Ectodermal cell (in vitro differentiated cells): ENCODE measurements at regions not wholly inside any gene's neighbourhood (a gene's known extent, or its start where the extent isn't known, plus 50 kb on each side); places are given as distances from the start of the nearest gene placed in this dataset.

Source experiments
- H3K27ac ChIP-seq: 2 replicates; pipeline ENCODE4 v1.7.0; 2013; ENCODE audit warnings: mild to moderate bottlenecking, low read depth, low read length; ENCODE audit not compliant: insufficient read depth, poor library complexity, severe bottlenecking
- H3K27me3 ChIP-seq: 2 replicates; pipeline ENCODE4 v1.7.0; 2013; ENCODE audit warnings: mild to moderate bottlenecking, low read length; ENCODE audit not compliant: insufficient read depth, control insufficient read depth, poor library complexity, severe bottlenecking
- H3K36me3 ChIP-seq: one replicate; pipeline ENCODE4 v1.7.0; 2013; ENCODE audit warnings: low read length; ENCODE audit not compliant: control insufficient read depth, insufficient read depth
- H3K4me1 ChIP-seq: one replicate; pipeline ENCODE4 v1.7.0; 2013; ENCODE audit warnings: low read length; ENCODE audit not compliant: control insufficient read depth, insufficient read depth
- H3K4me3 ChIP-seq: 2 replicates; pipeline ENCODE4 v1.7.0; 2013; ENCODE audit warnings: low read depth, low read length, control low read depth; ENCODE audit not compliant: insufficient read depth
- H3K9me3 ChIP-seq: 2 replicates; pipeline ENCODE4 v1.7.0; 2013; ENCODE audit warnings: mild to moderate bottlenecking, low read length, moderate library complexity; ENCODE audit not compliant: control insufficient read depth
- WGBS, 2 experiments: methylation state at CpG; one replicate each; pipeline ENCODE4 v1.1.7; 2013; ENCODE audit warnings: missing lambda C conversion rate in 2 of 2; 5-methylcytosine and 5-hydroxymethylcytosine counted together

DNA sequence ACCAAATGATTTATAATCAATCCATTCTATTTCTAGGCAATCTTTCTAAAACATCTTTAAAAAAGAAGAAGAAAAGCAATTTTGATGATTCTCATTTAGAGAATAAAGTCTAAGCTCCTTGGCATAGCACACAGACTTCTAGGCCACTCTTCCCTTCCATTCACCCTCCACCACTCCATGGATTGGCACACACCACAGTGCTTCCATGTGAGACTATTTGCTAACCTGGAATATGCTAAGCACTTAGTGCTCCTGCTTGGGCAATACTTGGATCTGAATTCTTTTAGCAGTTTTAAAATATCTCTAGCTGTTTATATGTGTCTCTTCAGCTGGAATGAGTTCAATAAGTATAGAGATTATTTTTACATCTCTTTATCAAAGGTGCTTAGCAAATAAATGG is 177.6 kb upstream of the FBXL7 start:
- no peaks in the 10 kb centered on the region for H3K9me3 ChIP-seq
- H3K36me3 ChIP-seq: no peaks in the 10 kb centered on the region
- H3K27me3 ChIP-seq: no peaks in the 10 kb centered on the region
- peaks cover 3% of the 10 kb centered on the region for H3K4me1 ChIP-seq
- H3K27ac ChIP-seq: no peak overlapping the region
- H3K4me3 ChIP-seq: no peak overlapping the region

DNA sequence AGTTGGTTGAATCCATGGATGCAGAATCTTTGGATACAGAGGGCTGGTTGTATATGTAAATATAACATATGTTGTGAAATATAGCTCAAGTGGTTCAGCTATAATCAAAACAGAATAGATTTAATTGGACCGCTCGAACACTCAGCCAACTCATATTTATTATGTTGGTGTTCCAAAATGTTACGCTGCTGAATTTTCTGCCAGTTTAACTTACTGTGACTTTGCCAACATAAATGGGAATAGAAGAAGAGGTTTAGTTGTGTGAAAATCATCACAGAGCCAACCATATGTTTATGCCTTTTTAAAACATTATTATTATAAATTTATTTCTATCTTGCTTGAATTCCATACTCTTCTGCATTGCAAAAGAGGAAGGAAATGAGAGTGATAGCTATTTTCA is 178.2 kb upstream of the FBXL7 start:
- Histone ChIP-seq H3K27ac (no peak overlapping the region), H3K4me3 (no peak overlapping the region), H3K9me3 (no peaks in the 10 kb centered on the region), H3K36me3 (no peaks in the 10 kb centered on the region), H3K4me1 (peaks cover 3% of the 10 kb centered on the region), H3K27me3 (no peaks in the 10 kb centered on the region)
- WGBS, 2 experiments: 100% methylated on average over 3 of the region's 3 CpGs

DNA sequence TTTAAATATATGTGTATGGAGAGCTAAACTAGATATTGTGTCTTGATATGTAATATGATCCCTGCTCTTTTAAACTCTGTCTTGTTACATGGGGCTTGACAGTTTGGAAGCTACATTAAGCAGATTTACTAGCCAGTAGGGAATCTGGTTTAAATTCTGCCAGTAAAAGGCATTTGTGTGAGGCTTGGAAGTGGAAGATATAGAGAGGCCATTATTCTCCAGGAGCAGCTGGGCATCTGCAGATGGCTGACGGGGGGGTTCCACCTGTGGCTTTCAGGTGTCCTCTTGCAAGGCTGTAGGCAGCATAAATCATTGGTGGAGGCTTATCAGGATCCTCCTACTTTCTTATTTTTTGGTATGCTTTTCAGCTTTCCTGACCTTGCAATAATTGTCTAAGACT is 179.1 kb upstream of the FBXL7 start:
- no peaks in the 10 kb centered on the region for H3K36me3 ChIP-seq
- peaks cover 3% of the 10 kb centered on the region for H3K4me1 ChIP-seq
- H3K27me3 ChIP-seq: no peaks in the 10 kb centered on the region
- H3K4me3 ChIP-seq: no peak overlapping the region
- 51 to 58% methylated on average over 1 of the region's 1 CpG for WGBS, 2 experiments
- H3K27ac ChIP-seq: no peak overlapping the region
- H3K9me3 ChIP-seq: no peaks in the 10 kb centered on the region

DNA sequence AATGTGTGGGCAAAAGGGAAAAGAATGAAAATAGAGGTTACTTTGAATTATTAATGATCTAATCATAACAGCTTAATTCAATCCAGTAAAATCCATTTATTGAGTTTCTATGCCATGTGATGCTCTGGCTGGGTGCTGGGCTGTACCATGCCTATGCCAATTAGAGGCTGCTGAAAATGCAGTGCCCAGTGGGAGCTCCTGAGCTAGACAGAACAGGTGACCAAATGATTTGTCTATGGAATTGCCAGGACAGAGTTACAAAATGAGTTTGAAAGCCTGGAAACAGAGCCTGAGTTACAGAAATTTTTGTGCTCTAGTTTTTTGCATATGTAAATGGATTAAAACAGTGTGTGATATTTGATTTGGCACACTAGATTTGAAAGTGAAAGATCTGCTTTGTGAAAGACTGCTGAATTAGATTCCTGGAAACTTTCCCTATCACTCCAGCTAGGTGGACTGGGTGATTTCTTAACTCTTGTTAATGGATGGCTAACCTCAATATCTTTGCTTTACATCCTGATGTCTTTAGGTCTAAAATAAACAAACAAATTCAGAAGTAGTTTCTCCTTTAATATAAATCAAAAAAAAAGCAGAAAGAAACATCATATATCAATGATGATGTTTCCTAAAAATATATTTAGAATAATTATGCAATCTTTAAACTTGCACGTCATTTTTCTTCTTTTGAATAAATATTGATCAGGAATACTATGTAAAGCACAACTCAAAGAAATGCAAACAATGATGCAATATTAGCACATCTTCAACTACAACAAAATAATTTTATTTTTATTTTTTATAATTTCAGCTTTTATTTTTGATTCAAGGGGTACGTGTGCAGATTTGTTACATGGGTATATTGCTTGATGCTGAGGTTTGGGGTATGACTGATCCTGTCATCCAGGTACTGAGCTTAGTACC is 194.8 kb upstream of the FBXL7 start:
- H3K4me3 ChIP-seq: no peak overlapping the region
- H3K27ac ChIP-seq: no peak overlapping the region
- no peaks in the 10 kb centered on the region for H3K4me1 ChIP-seq
- 100% methylated on average over 1 of the region's 2 CpGs; no CpG with 5 or more reads in 1 of the 2 experiments for WGBS, 2 experiments
- H3K27me3 ChIP-seq: no peaks in the 10 kb centered on the region
- no peaks in the 10 kb centered on the region for H3K36me3 ChIP-seq
- no peaks in the 10 kb centered on the region for H3K9me3 ChIP-seq

DNA sequence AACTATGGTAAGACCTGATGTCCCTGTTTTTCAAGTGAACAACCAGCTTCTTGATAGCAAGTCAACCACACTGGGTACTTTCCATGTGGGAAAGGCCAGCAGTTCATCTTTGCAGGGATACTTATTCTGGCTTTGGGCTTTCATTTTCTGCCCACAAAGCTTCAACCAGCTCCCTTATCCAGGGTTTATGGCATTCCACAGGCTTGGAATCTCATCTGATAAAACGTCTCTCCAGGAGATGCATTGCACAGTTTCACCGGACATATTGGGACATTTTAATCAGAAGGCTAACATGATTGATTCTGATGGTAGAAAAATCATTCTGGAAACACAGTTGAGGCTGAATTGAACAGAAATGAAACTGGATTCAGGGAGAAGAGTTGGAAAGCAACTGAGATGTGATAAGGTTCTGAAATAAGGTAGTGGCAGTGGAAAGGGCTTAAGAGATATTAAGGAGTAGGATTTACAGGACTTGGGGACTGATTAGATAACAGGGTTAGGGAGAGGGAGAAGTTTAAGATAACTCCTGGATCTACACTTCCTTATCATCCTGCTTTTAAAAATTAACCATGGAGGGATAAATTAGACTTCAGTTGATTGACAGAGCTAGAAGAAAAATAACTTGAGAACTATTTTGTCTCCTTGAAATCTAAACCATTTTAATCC is 195.8 kb upstream of the FBXL7 start:
- Histone ChIP-seq H3K4me3 (no peak overlapping the region), H3K4me1 (no peaks in the 10 kb centered on the region), H3K9me3 (no peaks in the 10 kb centered on the region), H3K36me3 (no peaks in the 10 kb centered on the region), H3K27ac (no peak overlapping the region), H3K27me3 (no peaks in the 10 kb centered on the region)
- 88 to 92% methylated on average over 2 of the region's 2 CpGs for WGBS, 2 experiments

DNA sequence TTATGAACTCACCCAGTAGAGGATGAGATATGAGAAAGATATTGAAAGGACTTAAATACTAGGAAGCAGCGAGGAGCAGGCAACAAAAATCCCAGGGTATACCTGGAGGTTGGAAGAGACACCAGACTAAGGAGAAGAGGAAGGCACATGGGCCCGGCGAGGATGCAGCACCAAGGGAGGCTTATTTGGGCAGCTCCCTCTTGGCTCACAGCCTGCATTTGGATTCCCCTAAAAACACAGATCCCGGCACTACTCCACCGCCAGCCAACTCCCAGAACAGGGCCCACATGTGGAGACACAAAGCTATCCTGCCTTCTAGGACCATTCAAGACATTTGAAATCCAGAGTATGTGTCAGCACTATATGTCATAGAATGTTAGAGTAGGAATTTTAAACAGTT is 199.8 kb upstream of the FBXL7 start:
- no peak overlapping the region for H3K27ac ChIP-seq
- no peaks in the 10 kb centered on the region for H3K36me3 ChIP-seq
- no peaks in the 10 kb centered on the region for H3K27me3 ChIP-seq
- no peak overlapping the region for H3K4me3 ChIP-seq
- no peaks in the 10 kb centered on the region for H3K9me3 ChIP-seq
- H3K4me1 ChIP-seq: no peaks in the 10 kb centered on the region
- WGBS, 2 experiments: 80 to 88% methylated on average over 5 of the region's 5 CpGs

DNA sequence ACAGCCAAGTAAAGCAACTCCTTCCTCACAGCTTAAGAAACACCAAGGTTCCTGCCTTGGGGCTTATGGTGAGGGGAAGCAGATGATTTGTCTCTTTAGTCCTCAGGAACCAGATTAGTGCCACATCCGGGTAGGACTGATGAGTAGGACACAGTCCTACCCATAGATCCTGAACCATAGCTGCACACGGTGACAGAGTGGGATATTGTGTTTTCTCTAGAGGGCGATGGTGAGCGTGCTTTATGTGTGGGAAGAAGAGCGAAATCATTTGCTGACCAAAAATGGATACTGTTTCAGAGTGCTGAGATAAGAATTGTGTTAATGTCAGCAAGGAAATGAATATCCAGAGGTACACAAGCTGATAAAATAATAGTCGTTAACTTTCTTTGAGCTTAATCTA is 209.0 kb upstream of the FBXL7 start:
- Histone ChIP-seq H3K4me1 (peaks cover 4% of the 10 kb centered on the region), H3K27me3 (no peaks in the 10 kb centered on the region), H3K36me3 (no peaks in the 10 kb centered on the region), H3K27ac (no peak overlapping the region), H3K9me3 (no peaks in the 10 kb centered on the region), H3K4me3 (no peak overlapping the region)
- 93 to 94% methylated on average over 6 of the region's 6 CpGs for WGBS, 2 experiments

DNA sequence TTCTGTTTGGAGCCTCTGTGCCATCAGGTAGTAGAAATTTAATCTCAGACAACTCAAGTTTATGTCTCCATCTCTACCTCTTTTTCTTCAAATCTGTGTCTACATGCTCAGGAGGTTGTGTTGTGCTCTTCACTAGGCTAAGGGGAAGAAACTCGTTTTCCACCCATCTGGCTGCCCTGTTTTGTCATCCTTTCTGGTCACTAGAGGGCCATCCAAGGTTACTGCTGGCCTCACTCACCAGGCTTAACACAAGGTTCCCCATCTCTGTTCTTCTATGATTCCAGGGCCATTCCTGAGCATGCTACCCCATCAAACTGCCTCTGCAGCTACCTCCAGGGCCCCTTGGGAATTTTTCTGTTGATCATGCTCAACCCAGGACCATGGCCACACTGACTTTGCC is 213.3 kb upstream of the FBXL7 start:
- H3K4me1 ChIP-seq: peaks cover 4% of the 10 kb centered on the region
- no peaks in the 10 kb centered on the region for H3K27me3 ChIP-seq
- H3K9me3 ChIP-seq: no peaks in the 10 kb centered on the region
- no peak overlapping the region for H3K27ac ChIP-seq
- H3K36me3 ChIP-seq: no peaks in the 10 kb centered on the region
- 46 to 52% methylated on average over 1 of the region's 1 CpG for WGBS, 2 experiments
- no peak overlapping the region for H3K4me3 ChIP-seq

DNA sequence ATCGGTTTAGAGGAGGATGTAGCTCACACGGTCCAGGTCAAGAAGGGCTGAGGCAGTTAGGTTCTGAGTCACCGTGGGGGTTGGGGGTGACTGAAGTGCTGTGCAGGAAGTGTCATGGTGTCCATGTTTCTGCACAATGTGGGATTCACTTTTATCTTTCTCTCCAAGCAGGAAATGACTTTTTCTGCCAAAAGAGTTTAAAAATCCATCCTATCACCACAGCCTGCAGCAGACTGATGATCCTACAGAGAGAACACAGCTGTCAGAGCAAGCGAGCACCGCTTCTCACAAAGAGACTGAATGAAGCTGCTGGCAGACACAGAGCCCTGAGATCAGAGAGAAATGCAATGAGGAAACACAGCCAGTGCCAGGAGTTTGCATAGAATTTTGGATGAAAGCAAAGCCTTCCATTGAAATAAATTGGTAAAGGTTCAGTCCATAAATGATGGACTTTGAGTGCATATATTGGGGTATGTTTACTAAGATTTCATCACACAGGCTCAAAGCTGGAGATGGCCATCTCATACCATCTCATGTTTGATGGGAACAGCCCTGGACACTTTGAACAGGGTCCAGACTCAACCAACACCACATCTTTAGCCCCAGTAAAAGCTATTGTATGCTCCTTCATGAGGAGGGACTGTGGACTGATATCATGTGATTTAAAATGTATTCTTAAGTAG is 213.9 kb upstream of the FBXL7 start:
- Histone ChIP-seq H3K27me3 (no peaks in the 10 kb centered on the region), H3K4me3 (no peak overlapping the region), H3K9me3 (no peaks in the 10 kb centered on the region), H3K27ac (no peak overlapping the region), H3K4me1 (peaks cover 4% of the 10 kb centered on the region), H3K36me3 (no peaks in the 10 kb centered on the region)
- WGBS, 2 experiments: 88 to 93% methylated on average over 5 of the region's 5 CpGs

DNA sequence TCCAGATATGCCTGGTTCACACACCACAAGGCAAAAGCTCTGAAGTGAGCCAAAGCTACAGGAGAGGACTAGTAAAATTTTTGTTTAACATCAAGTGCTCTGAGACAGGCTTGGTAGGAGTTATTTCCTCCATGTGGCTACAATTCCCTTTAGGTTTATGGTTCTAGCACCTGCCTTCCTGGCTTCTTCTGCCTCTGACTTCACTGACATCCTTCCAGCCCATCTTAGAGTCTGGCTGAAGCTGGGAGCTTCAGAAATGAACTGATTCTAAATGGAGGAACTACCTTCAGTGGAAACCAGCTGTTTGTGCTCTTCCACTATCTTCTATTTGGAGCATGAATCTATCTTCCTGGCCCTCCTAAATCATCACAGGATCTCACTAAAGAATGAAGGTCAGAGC is 215.3 kb upstream of the FBXL7 start:
- Histone ChIP-seq H3K27ac (no peak overlapping the region), H3K36me3 (no peaks in the 10 kb centered on the region), H3K4me1 (peaks cover 4% of the 10 kb centered on the region), H3K27me3 (no peaks in the 10 kb centered on the region), H3K4me3 (no peak overlapping the region), H3K9me3 (no peaks in the 10 kb centered on the region)
